Mesendoderm (in vitro differentiated cells): ENCODE measurements at regions not wholly inside any gene's neighbourhood (a gene's known extent, or its start where the extent isn't known, plus 50 kb on each side); places are given as distances from the start of the nearest gene placed in this dataset.
A peak's percentile ranks its signal among the peaks of the same experiment; 100 is the strongest.

Experiments used
- DNase-seq: peaks from one replicate; pipeline ENCODE4 v3.0.0; 2013
- H2AK5ac ChIP-seq: 2 replicates; pipeline ENCODE4 v1.6.1; 2013; ENCODE audit warnings: low read length, inconsistent platforms
- H2BK120ac ChIP-seq: 2 replicates; pipeline ENCODE4 v1.6.1; 2013; ENCODE audit warnings: low read depth, mild to moderate bottlenecking, low read length, moderate library complexity, mixed read lengths
- H2BK15ac ChIP-seq: replicated peaks from 2 replicates; pipeline ENCODE4 v1.6.1; 2013; ENCODE audit warnings: low read depth, mild to moderate bottlenecking, moderate library complexity
- H2BK5ac ChIP-seq: 2 replicates; pipeline ENCODE4 v1.6.1; 2013; ENCODE audit warnings: low read length, inconsistent platforms
- H3K18ac ChIP-seq: 2 replicates; pipeline ENCODE4 v1.6.1; 2013; ENCODE audit warnings: mild to moderate bottlenecking, low read length, mixed read lengths
- H3K23ac ChIP-seq: one replicate; pipeline ENCODE4 v1.6.1; 2013; ENCODE audit warnings: low read length
- H3K27ac ChIP-seq: 2 replicates; pipeline ENCODE4 v1.5.1; 2013; ENCODE audit warnings: low read depth, mild to moderate bottlenecking, inconsistent platforms, low read length, moderate library complexity
- H3K27me3 ChIP-seq: 2 replicates; pipeline ENCODE4 v1.6.1; 2013; ENCODE audit warnings: low read length, control low read depth, mild to moderate bottlenecking, inconsistent platforms; ENCODE audit not compliant: insufficient read depth, poor library complexity
- H3K36me3 ChIP-seq: 2 replicates; pipeline ENCODE4 v1.6.1; 2013; ENCODE audit warnings: low read length, inconsistent platforms; ENCODE audit not compliant: control insufficient read depth, insufficient read depth
- H3K4ac ChIP-seq: one replicate; pipeline ENCODE4 v1.6.1; 2013; ENCODE audit warnings: low read depth, mild to moderate bottlenecking, low read length, moderate library complexity
- H3K4me1 ChIP-seq: 2 replicates; pipeline ENCODE4 v1.6.1; 2013; ENCODE audit warnings: low read depth, low read length, inconsistent platforms; ENCODE audit not compliant: control insufficient read depth
- H3K4me2 ChIP-seq: 2 replicates; pipeline ENCODE4 v1.6.1; 2013; ENCODE audit warnings: low read length
- H3K4me3 ChIP-seq: 2 replicates; pipeline ENCODE4 v1.5.1; 2013; ENCODE audit warnings: mild to moderate bottlenecking, low read length
- H3K56ac ChIP-seq: one replicate; pipeline ENCODE4 v1.6.1; 2013; ENCODE audit warnings: low read length
- H3K79me1 ChIP-seq: 2 replicates; pipeline ENCODE4 v1.6.1; 2013; ENCODE audit warnings: low read length, inconsistent platforms
- H3K79me2 ChIP-seq: 2 replicates; pipeline ENCODE4 v1.6.1; 2013; ENCODE audit warnings: mild to moderate bottlenecking, low read length; ENCODE audit not compliant: control insufficient read depth, insufficient read depth
- H3K9ac ChIP-seq: 2 replicates; pipeline ENCODE4 v1.6.1; 2013; ENCODE audit warnings: low read length, inconsistent platforms
- H4K5ac ChIP-seq: one replicate; pipeline ENCODE4 v1.6.1; 2013; ENCODE audit warnings: low read length
- H4K8ac ChIP-seq: one replicate; pipeline ENCODE4 v1.6.1; 2013; ENCODE audit warnings: low read depth, mild to moderate bottlenecking, control low read depth, low read length, moderate library complexity
- WGBS: extraction: QIAGEN DNeasy Blood & Tissue Kit; methylation state at CpG from one replicate; pipeline ENCODE4 v1.1.7; 2013; ENCODE audit warnings: low lambda C conversion rate, missing lambda C conversion rate; ENCODE audit not compliant: insufficient coverage; ENCODE audit errors: extremely low coverage; 5-methylcytosine and 5-hydroxymethylcytosine counted together

DNA sequence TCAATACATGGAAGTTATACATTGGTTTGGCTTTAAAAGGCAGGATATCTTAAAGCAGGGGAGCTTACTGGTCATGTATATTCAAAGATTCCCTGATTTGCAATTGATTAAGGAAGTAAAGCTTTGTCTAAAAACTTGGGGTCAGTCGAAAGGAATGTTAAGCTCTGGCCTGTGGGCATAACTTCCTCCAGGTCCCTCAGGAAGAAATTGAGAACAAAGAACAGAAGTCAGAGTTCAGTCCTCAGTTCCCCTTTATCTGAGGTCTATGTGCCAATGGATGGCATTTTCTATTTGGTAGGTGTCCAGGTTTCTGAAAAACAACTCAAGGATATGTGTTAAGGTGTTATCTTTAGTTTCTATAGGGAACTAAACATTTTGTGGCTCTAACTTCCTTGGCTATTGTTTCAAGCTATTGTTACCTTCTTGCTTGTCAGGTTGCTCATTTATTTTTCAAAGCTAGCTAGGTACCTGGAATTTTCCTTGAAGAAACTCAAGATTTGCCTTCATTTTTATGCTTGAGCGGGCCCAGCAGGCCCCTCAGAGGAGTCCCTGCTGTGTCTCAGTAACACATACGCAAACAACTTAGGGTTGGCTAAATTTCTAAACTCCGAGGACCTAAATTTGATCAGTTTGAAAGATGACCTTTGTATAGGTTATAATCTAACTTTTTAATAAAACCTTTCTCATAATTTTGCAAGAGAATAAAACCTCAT is 135.0 kb upstream of the UBE2E2 start:
- Histone ChIP-seq H4K8ac (no peak overlapping the region), H2BK5ac (no peak overlapping the region), H3K4ac (no peak overlapping the region), H2BK15ac (no peak overlapping the region), H3K27me3 (no peaks in the 10 kb centered on the region), H3K56ac (no peak overlapping the region), H2AK5ac (no peak overlapping the region), H3K79me2 (no peaks in the 10 kb centered on the region), H3K4me2 (no peak overlapping the region), H3K9ac (no peak overlapping the region), H3K36me3 (no peaks in the 10 kb centered on the region), H2BK120ac (no peak overlapping the region), H3K4me1 (peaks cover 2% of the 10 kb centered on the region), H3K18ac (no peak overlapping the region), H3K27ac (peak overlapping the region; percentile 23), H3K4me3 (no peak overlapping the region), H3K79me1 (no peaks in the 10 kb centered on the region), H3K23ac (no peak overlapping the region), H4K5ac (no peak overlapping the region)
- DNase-seq = peak; percentile 79
- no CpG with 5 or more reads among the region's 4 CpGs for WGBS

DNA sequence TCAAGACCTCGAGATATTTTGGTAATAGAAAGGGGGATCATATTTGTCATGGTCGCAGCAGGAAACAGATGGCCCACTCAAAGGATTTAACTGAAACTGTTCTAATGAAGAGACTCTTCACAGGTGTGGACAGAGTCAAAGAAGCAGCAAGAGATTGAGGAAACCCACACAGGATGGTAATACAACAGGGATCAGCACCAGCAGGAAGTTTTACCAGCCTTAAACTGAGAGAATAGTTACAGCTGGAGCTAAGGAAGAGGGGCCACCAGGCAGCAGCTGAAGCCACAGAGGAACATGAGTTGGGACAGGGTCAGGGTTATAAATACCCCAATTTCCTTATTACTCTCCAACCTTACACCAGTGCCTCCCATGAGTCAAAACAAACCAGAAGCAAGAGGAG is 131.8 kb upstream of the UBE2E2 start:
- no peak for DNase-seq
- H3K4me1 ChIP-seq = peaks cover 2% of the 10 kb centered on the region
- no peaks in the 10 kb centered on the region for H3K79me2 ChIP-seq
- no peaks in the 10 kb centered on the region for H3K27me3 ChIP-seq
- no peak overlapping the region for H4K8ac ChIP-seq
- no peak overlapping the region for H3K27ac ChIP-seq
- H3K4ac ChIP-seq = no peak overlapping the region
- H2BK120ac ChIP-seq = no peak overlapping the region
- no peak overlapping the region for H2BK15ac ChIP-seq
- H3K36me3 ChIP-seq = no peaks in the 10 kb centered on the region
- H3K4me2 ChIP-seq = no peak overlapping the region
- no peak overlapping the region for H3K4me3 ChIP-seq
- no CpG with 5 or more reads among the region's 2 CpGs for WGBS
- H3K79me1 ChIP-seq = no peaks in the 10 kb centered on the region
- no peak overlapping the region for H3K9ac ChIP-seq
- H2AK5ac ChIP-seq = no peak overlapping the region
- H3K56ac ChIP-seq = no peak overlapping the region
- no peak overlapping the region for H3K18ac ChIP-seq
- H3K23ac ChIP-seq = no peak overlapping the region
- no peak overlapping the region for H2BK5ac ChIP-seq
- H4K5ac ChIP-seq = no peak overlapping the region

DNA sequence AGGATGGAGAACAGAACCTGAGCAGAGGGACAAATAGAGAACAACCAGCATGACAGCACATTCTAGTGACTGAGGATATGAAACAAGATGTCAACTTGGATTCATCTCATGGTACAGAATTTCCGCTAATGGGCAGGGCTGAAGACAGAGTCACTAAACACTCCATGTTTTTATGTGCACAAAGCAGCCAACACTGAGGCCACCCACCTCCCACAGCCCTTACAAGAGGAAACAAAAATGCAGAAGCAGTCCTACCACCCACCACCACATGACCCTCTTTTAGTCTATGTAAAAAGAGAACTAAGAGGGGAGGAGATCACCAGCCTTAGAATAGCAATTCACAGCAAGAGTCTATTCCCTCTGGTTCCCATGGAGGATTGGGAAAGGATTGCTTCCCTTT is 131.4 kb upstream of the UBE2E2 start:
- no peak overlapping the region for H2BK15ac ChIP-seq
- peaks cover 2% of the 10 kb centered on the region for H3K4me1 ChIP-seq
- DNase-seq = no peak
- no peak overlapping the region for H3K4me3 ChIP-seq
- no peaks in the 10 kb centered on the region for H3K79me2 ChIP-seq
- WGBS = no CpG with 5 or more reads among the region's 1 CpG
- H2AK5ac ChIP-seq = no peak overlapping the region
- H3K56ac ChIP-seq = no peak overlapping the region
- H3K4ac ChIP-seq = no peak overlapping the region
- H3K23ac ChIP-seq = no peak overlapping the region
- no peaks in the 10 kb centered on the region for H3K27me3 ChIP-seq
- no peaks in the 10 kb centered on the region for H3K36me3 ChIP-seq
- no peak overlapping the region for H3K18ac ChIP-seq
- H2BK120ac ChIP-seq = no peak overlapping the region
- no peaks in the 10 kb centered on the region for H3K79me1 ChIP-seq
- no peak overlapping the region for H3K4me2 ChIP-seq
- H2BK5ac ChIP-seq = no peak overlapping the region
- H4K5ac ChIP-seq = no peak overlapping the region
- H4K8ac ChIP-seq = no peak overlapping the region
- no peak overlapping the region for H3K27ac ChIP-seq
- no peak overlapping the region for H3K9ac ChIP-seq

GRCh38 chr3:23072693-23073092 is 130.4 kb upstream of the UBE2E2 start:
- no CpG with 5 or more reads among the region's 1 CpG for WGBS
- H4K8ac ChIP-seq = no peak overlapping the region
- no peak overlapping the region for H3K4ac ChIP-seq
- H3K79me1 ChIP-seq = no peaks in the 10 kb centered on the region
- H3K23ac ChIP-seq = no peak overlapping the region
- H3K27ac ChIP-seq = no peak overlapping the region
- H3K56ac ChIP-seq = no peak overlapping the region
- H3K36me3 ChIP-seq = no peaks in the 10 kb centered on the region
- no peak overlapping the region for H4K5ac ChIP-seq
- H3K9ac ChIP-seq = no peak overlapping the region
- H3K4me1 ChIP-seq = peaks cover 3% of the 10 kb centered on the region
- DNase-seq = no peak
- H3K4me3 ChIP-seq = no peak overlapping the region
- no peak overlapping the region for H3K4me2 ChIP-seq
- H2BK5ac ChIP-seq = no peak overlapping the region
- no peak overlapping the region for H3K18ac ChIP-seq
- H3K27me3 ChIP-seq = no peaks in the 10 kb centered on the region
- H2BK15ac ChIP-seq = no peak overlapping the region
- no peak overlapping the region for H2BK120ac ChIP-seq
- H2AK5ac ChIP-seq = no peak overlapping the region
- no peaks in the 10 kb centered on the region for H3K79me2 ChIP-seq

DNA sequence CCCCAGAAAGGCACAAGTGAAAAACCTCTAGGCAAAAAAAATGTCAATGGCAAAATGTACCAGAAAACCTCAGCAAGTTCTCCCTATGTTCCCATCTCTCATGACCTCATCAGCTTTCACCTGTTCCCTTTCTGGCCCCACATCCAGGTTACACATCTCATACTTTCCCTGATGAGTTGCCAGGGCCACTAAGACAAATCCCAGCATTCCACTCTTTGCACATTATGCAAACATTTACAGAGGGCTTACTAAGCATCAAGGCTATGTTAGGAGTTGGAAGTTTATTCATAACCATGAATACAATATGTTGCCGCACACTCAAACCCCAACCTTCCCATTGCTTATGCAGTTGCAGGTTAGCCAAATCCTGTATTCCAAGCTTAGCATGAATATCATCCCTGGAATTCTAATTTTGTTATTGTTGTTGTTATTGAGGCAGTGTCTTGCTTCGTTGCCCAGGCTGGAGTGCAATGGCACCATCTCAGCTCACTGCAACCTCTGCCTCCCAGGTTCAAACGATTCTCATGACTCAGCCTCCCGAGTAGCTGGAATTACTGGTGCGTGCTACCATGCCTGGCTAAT is 129.3 kb upstream of the UBE2E2 start:
- H3K4me3 ChIP-seq = no peak overlapping the region
- H2BK120ac ChIP-seq = no peak overlapping the region
- no peak overlapping the region for H2BK5ac ChIP-seq
- H4K8ac ChIP-seq = no peak overlapping the region
- no peak overlapping the region for H2AK5ac ChIP-seq
- no peak for DNase-seq
- H3K36me3 ChIP-seq = no peaks in the 10 kb centered on the region
- no peak overlapping the region for H2BK15ac ChIP-seq
- H3K4ac ChIP-seq = no peak overlapping the region
- H3K23ac ChIP-seq = no peak overlapping the region
- H3K18ac ChIP-seq = no peak overlapping the region
- no peak overlapping the region for H3K27ac ChIP-seq
- H3K79me2 ChIP-seq = no peaks in the 10 kb centered on the region
- no peaks in the 10 kb centered on the region for H3K79me1 ChIP-seq
- H4K5ac ChIP-seq = no peak overlapping the region
- H3K27me3 ChIP-seq = no peaks in the 10 kb centered on the region
- H3K9ac ChIP-seq = no peak overlapping the region
- no peak overlapping the region for H3K4me2 ChIP-seq
- no peak overlapping the region for H3K56ac ChIP-seq
- peaks cover 3% of the 10 kb centered on the region for H3K4me1 ChIP-seq
- no CpG with 5 or more reads among the region's 5 CpGs for WGBS

- Histone ChIP-seq H2BK15ac (no peak overlapping the region), H3K4me1 (peaks cover 9% of the 10 kb centered on the region), H3K27ac (no peak overlapping the region), H3K79me2 (no peaks in the 10 kb centered on the region), H3K23ac (no peak overlapping the region), H2BK5ac (no peak overlapping the region), H2BK120ac (no peak overlapping the region), H3K4me3 (no peak overlapping the region), H3K9ac (no peak overlapping the region), H3K27me3 (no peaks in the 10 kb centered on the region), H3K36me3 (no peaks in the 10 kb centered on the region), H4K8ac (no peak overlapping the region), H3K4ac (no peak overlapping the region), H4K5ac (no peak overlapping the region), H3K79me1 (no peaks in the 10 kb centered on the region), H3K56ac (no peak overlapping the region), H3K4me2 (no peak overlapping the region), H3K18ac (no peak overlapping the region), H2AK5ac (no peak overlapping the region)
- no CpG with 5 or more reads among the region's 2 CpGs for WGBS
- no peak for DNase-seq
These were observed 127.6 kb upstream of the UBE2E2 start for GRCh38 chr3:23075496-23075895.
